ENCODE measurements at regions not wholly inside any gene's neighbourhood (a gene's known extent, or its start where the extent isn't known, plus 50 kb on each side); places are given as distances from the start of the nearest gene placed in this dataset.
"Not testable (repeated sequence)": the region's sequence is repeated elsewhere in the genome, so short reads cannot be mapped to it uniquely, and the experiment has no call there.

GRCh38 chr4:45482346-45482745 is 641.5 kb downstream of the GABRG1 start:
- no peak for DNase-seq (ENCODE audit: low read depth)

DNA sequence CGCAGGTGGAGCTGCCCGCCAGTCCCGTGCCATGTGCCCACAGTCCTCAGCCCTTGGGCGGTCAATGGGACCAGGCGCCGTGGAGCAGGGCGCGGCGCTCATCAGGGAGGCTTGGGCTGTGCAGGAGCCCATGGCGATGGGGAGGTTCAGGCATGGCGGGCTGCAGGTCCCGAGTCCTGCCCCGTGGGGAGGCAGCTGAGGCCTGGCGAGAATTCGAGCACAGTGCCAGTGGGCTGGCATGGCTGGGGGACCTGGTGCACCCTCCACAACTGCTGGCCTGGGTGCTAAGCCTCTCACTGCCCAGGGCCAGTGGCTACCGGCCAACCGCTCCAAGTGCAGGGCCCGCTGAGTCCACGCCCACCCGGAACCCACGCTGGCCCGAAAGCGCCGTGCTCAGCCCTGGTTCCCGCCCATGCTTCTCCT is 646.5 kb downstream of the GABRG1 start:
- DNase-seq (ENCODE audit: low read depth) = no peak

GRCh38 chr4:45475548-45475947 is 648.3 kb downstream of the GABRG1 start:
- no peak for DNase-seq (ENCODE audit: low read depth)

DNA sequence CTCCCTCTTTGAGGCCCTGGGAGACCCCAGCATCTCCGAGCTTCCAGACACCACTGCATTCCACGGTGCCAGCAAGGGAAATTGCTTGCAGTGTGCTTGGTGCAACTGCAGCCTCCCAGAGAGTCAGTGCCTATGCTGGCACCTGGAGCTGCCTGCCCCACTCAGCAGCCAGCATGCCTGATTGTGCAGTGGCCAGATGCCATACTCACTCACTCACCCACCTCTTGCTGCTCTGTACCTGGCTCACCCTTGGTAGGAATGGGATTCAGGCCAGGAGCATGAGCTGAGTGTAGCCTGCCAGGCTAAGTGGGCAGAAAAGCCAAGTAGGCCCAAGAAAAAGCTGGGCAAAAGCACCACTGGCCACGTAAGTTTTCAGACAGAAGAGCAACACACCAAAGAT is 651.4 kb downstream of the GABRG1 start:
- DNase-seq (ENCODE audit: low read depth) = no peak

- DNase-seq (ENCODE audit: low read depth) = no peak
Observed at GRCh38 chr4:45471335-45471734, 652.5 kb downstream of the GABRG1 start.

- DNase-seq (ENCODE audit: low read depth) = no peak
Observed at GRCh38 chr4:45467157-45467556, 656.7 kb downstream of the GABRG1 start.

DNA sequence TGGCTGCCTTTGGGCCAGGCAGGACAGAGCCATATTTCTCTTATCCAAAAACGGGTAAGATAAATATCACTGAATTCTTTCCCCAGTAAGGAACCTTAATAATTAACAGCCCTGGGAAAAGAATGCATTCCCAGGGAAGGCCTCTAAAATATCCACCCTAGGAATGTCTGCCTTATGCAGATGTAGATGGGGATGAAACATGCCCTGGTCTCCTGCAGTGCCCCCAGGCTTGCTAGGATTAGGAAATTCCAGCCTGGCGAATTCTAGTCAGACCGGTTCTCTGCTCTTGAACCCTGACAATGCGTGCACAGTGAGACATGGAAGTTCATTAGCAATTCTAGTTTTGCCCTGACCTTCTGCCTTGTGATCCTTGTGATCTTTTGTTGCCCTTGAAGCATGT is 663.7 kb downstream of the GABRG1 start:
- DNase-seq (ENCODE audit: low read depth) = not testable (repeated sequence)

- no peak for DNase-seq (ENCODE audit: low read depth)
Observed at GRCh38 chr4:45455217-45455616, 668.6 kb downstream of the GABRG1 start.

DNA sequence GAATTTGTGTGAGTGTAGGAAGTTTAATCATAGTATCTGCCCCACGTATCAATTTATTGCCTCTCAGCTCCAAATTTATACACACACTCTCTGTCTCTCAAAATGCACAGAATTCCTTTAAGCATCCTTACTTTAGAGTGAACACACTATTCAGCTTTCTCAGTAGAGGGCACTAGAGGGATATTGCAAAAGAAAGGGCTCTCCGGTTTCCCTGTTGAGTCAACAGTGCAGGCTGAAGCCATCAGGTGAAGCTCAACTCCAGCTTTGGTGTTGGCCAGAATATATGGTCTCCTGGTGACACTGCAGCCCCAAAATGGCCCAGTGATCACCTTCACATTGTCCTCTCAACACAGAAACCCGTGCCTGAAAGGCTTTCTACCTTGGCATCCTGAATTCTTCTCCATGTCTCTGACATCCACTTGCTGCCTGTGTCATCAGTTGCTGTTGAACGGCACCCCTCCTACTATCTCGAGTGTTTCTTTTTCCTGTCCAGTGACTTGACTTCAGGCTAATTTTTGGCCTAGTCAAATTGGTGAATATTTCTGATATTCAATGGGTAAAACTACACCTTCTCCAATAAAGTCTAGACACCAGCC is 670.5 kb downstream of the GABRG1 start:
- DNase-seq (ENCODE audit: low read depth) = no peak

DNA sequence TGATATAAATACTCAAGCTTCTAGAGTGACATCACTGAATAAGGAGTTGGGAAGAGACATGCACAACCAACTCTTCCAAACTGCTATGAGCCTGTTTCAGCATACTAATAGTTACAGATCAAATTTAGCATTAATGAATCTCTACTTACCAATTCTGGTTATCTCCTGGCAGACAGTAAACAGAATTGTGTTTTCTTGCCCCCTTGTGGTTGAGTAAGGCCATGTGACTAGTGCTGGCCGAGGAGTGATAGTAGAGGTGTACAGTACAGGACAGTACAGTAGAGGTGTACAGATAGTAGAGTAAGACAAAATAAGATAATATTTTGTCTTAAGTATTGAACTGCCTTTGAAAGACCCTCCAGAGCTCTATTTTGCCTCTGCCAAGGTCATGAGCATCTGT is 681.4 kb downstream of the GABRG1 start:
- DNase-seq (ENCODE audit: low read depth) = no peak

DNA sequence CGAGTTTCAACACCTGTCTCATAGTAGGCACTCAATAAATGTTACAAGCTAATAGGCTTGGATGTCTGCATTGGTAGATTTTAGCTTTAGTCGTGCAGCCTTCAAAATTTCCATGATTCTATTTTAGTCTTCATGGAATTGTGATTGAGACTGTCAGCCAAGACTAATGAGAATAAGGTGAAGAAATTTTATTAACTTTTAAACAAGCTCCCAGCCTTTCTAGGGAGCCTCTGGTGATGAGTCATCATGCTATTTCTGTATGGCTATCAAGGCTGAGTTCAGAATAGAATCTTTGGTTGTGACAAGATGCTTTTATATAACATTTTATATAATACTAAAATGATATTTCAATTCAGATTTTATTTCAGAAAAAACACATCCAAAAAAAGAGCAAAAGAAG is 685.8 kb downstream of the GABRG1 start:
- DNase-seq (ENCODE audit: low read depth) = no peak

DNA sequence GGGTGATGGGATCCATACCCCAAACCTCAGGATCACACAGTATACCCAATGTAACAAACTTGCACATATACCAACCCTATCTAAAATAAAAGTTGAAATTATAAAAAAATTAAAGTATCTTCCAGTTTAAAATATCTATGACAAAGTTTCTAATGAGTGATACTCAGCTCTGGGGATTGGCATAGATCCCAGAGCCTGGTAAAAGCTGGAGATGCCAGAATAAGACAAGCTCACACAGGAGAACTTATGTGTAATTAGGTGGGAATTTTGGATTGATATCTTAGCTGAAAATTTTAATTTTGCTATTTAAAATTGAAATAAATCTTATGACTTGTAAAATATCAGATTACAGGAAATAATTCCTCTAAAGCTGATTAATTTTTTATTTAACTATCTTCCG is 686.5 kb downstream of the GABRG1 start:
- no peak for DNase-seq (ENCODE audit: low read depth)

DNA sequence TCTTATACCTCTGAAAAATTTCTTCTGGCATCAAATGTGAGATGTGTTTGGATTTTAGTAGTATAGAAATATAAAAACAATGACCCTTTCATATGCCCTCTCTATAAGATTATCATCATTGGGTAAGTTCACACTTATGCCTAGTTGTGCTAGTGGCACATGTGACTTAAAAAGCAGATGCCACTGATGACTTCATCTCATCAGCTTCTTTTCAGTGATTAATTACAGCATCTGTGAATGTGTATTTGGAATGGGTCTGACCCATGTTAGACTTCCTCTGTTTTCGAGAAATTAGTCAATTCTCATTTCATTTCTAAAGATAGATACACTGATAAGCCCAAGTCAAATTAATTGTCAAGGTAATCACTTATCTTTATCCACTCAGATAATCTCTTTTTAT is 698.7 kb downstream of the GABRG1 start:
- no peak for DNase-seq (ENCODE audit: low read depth)

- DNase-seq (ENCODE audit: low read depth) = no peak
Observed at GRCh38 chr4:45423896-45424295, 697.5 kb upstream of the GNPDA2 start.

DNA sequence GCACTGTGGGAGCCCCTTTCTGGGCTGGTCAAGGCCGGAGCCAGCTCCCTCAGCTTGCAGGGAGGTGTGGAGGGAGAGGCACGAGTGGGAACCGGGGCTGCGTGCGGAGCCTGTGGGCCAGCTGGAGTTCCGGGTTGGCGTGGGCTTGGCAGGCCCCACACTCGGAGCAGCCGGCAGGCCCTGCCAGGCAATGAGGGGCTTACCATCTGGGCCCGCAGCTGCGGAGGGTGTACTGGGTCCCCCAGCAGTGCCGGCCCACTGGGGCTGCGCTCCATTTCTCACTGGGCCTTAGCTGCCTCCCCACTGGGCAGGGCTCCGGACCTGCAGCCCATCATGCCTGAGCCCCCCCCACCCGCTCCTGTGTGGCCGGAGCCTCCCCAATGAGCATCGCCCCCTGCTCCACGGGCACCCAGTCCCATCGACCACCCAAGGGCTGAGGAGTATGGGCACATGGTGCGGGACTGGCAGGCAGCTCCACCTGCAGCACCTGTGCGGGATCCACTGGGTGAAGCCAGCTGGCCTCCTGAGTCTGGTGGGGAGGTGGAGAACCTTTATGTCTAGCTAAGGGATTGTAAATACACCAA is 693.8 kb upstream of the GNPDA2 start:
- DNase-seq (ENCODE audit: low read depth) = not testable (repeated sequence)

DNA sequence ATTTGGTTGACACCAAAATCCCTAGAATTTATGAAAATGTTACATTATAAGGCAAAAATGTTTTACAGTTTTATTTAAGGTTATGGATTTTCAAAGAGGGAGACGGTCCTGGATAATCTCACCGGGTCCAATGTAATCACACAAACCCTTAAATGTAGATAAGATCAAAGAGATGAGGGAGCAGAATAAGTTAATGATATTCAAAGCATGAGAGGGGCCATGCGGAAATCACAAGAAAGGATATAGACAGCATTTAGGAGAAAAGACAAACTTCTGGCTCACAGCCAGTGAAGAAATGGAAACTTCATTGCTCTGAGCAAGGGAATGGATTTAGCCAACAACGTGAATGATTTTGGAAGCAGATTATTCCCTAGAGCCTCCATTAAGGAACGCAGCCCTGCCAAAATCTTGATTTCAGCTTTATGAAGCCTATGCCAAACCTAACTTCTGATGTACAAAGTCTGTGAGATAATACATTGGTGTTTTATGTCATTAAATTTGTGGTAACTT is 684.4 kb upstream of the GNPDA2 start:
- DNase-seq (ENCODE audit: low read depth) = no peak

DNA sequence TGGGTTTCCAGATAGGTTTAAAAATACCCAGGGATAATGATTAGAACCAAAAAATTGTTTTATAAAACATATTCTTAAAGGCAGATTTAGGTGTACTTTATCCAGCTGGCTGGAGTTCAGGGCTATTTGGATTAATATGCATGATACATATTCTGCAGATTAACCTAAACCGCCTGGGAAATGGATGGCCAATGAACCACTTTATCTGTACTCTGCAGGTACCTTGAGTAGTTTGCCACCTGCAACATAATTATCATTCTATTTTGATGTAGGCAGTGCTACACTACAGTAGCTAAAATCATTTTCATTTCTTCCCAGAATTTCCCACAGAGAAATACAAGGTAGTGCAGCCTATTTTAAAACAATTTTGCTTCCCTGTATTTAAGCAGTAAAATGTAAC is 683.2 kb upstream of the GNPDA2 start:
- no peak for DNase-seq (ENCODE audit: low read depth)

DNA sequence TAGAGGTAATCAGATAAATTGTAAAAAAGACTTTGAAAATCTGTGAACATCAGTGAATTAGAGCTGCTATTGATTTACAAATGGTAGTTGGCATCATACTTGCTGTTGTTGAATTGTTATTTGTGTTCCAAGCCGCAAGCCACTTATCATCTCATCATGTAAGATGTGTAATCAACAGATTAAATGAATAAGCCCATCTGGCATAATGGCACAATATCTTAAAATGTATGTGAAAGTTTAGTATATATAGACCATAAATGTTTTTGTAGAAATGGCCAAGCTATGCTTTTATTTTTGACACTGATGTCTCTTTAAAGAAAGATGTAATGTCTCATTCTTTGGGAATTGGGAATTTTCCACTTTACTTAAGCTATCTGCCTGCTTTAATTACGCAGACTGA is 682.6 kb upstream of the GNPDA2 start:
- DNase-seq (ENCODE audit: low read depth) = no peak

DNA sequence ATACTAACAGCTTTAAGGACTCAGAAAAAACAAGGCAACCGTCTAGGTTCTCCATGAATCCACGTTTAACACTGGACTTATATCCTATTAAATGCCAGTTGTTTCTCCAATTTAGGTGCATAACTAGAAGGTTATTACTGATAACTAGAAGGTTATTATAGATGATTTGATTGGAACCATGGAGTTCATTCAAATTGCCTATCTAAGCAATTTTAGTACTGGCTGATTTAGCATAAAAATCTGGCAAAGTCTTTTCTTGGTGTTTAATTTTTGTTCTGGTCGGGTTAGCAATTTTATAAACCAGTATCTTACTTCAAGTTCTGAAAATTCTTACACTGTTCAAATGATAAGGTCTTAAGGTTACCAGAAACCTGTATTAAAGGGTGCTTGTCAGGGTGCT is 672.8 kb upstream of the GNPDA2 start:
- DNase-seq (ENCODE audit: low read depth) = no peak

GRCh38 chr4:45385306-45385705 is 659.0 kb upstream of the GNPDA2 start:
- DNase-seq (ENCODE audit: low read depth) = no peak

DNA sequence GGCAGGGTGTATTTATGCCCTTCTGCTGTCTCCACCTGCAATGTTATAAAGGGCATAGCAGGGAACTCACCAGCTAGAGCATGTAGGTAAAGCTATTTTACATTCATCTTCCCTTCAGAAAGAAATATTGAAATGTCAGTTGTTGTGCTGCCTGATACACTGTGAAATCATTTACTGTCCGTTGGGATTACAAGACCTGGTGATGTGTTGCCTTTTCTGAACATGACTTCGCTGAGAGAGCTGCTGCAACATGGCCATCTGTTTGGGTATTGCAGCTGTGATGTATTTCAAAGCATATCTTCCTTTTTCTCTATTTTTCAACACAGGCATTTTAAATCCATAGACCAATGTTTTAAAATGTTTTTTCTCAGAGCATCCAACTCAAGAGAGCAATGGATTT is 644.1 kb upstream of the GNPDA2 start:
- DNase-seq (ENCODE audit: low read depth) = no peak

- DNase-seq (ENCODE audit: low read depth) = no peak
Observed at GRCh38 chr4:45368832-45369231, 642.5 kb upstream of the GNPDA2 start.

GRCh38 chr4:45363931-45364330 is 637.6 kb upstream of the GNPDA2 start:
- no peak for DNase-seq (ENCODE audit: low read depth)

All from fibroblast of the conjunctiva (primary cell).